Muscle of leg (tissue), 3 donors: ENCODE measurements at regions not wholly inside any gene's neighbourhood (a gene's known extent, or its start where the extent isn't known, plus 50 kb on each side); places are given as distances from the start of the nearest gene placed in this dataset.

ENCODE experiments used
- DNase-seq: peaks from one replicate; pipeline ENCODE4 v3.0.0; 2013
- H3K27ac ChIP-seq: one replicate; pipeline ENCODE4 v1.5.1; 2013; ENCODE audit warnings: mild to moderate bottlenecking, low read length, control low read depth
- H3K27me3 ChIP-seq: one replicate; pipeline ENCODE4 v1.6.1; 2013; ENCODE audit warnings: low read length; ENCODE audit not compliant: control insufficient read depth, insufficient read depth
- H3K36me3 ChIP-seq: one replicate; pipeline ENCODE4 v1.6.1; 2013; ENCODE audit warnings: low read length; ENCODE audit not compliant: control insufficient read depth, insufficient read depth
- H3K4me1 ChIP-seq: one replicate; pipeline ENCODE4 v1.6.1; 2013; ENCODE audit warnings: low read length; ENCODE audit not compliant: control insufficient read depth, insufficient read depth
- H3K4me3 ChIP-seq: one replicate; pipeline ENCODE4 v1.5.1; 2013; ENCODE audit warnings: low read length, control low read depth
- H3K9me3 ChIP-seq: replicated peaks from 2 replicates; pipeline ENCODE4 v1.6.1; 2013; ENCODE audit warnings: low read depth, low read length; ENCODE audit not compliant: control insufficient read depth
- WGBS: methylation state at CpG from one replicate; pipeline ENCODE4 v1.1.5; 2013; ENCODE audit warnings: missing lambda C conversion rate; ENCODE audit not compliant: insufficient coverage; 5-methylcytosine and 5-hydroxymethylcytosine counted together

GRCh38 chrX:35670889-35671288 is 127.3 kb upstream of the MAGEB16 start:
- Histone ChIP-seq H3K27ac (no peak overlapping the region), H3K27me3 (no peaks in the 10 kb centered on the region), H3K4me1 (no peaks in the 10 kb centered on the region), H3K4me3 (no peak overlapping the region), H3K9me3 (no peaks in the 10 kb centered on the region), H3K36me3 (no peaks in the 10 kb centered on the region)
- DNase-seq = no peak
- WGBS = no CpG with 5 or more reads among the region's 5 CpGs

GRCh38 chrX:35675151-35675550 is 123.0 kb upstream of the MAGEB16 start:
- WGBS = no CpG with 5 or more reads among the region's 2 CpGs
- Histone ChIP-seq H3K27ac (no peak overlapping the region), H3K4me1 (no peaks in the 10 kb centered on the region), H3K4me3 (no peak overlapping the region), H3K36me3 (no peaks in the 10 kb centered on the region), H3K27me3 (no peaks in the 10 kb centered on the region), H3K9me3 (no peaks in the 10 kb centered on the region)
- no peak for DNase-seq

GRCh38 chrX:35680940-35681346 is 117.2 kb upstream of the MAGEB16 start:
- peaks cover 2% of the 10 kb centered on the region for H3K27me3 ChIP-seq
- no peaks in the 10 kb centered on the region for H3K36me3 ChIP-seq
- 92% methylated on average over 3 of the region's 3 CpGs for WGBS
- no peak overlapping the region for H3K4me3 ChIP-seq
- H3K27ac ChIP-seq = no peak overlapping the region
- DNase-seq = no peak
- H3K9me3 ChIP-seq = no peaks in the 10 kb centered on the region
- H3K4me1 ChIP-seq = no peaks in the 10 kb centered on the region

GRCh38 chrX:35682476-35682875 is 115.7 kb upstream of the MAGEB16 start:
- H3K4me1 ChIP-seq = no peaks in the 10 kb centered on the region
- WGBS = no CpG with 5 or more reads among the region's 2 CpGs
- peaks cover 6% of the 10 kb centered on the region for H3K27me3 ChIP-seq
- DNase-seq = no peak
- no peak overlapping the region for H3K27ac ChIP-seq
- H3K36me3 ChIP-seq = no peaks in the 10 kb centered on the region
- H3K9me3 ChIP-seq = no peaks in the 10 kb centered on the region
- no peak overlapping the region for H3K4me3 ChIP-seq

DNA sequence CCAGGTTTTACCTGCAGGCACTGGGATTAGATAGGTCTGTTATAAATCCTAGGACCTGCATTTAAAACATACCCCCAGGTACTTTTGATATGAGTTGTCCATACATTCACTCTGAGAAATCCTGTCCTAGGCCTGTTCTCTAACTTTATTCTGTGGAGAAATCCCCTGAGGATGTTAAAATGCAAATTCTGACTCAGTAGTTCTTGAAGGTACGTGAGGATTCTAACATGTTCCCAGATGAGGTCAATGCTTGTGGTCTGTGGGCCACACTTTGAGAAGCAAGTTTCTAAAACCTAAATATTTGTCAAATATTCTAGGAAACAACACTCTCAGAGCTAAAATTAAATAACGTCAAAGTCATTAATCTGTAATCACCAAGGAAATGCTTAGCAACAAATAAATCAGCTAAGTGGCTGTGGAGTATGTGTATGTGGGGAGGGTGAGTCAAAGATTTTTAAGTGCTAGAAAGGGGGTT is 101.3 kb upstream of the MAGEB16 start:
- 33% methylated on average over 1 of the region's 2 CpGs for WGBS
- H3K9me3 ChIP-seq = no peaks in the 10 kb centered on the region
- DNase-seq = no peak
- H3K36me3 ChIP-seq = no peaks in the 10 kb centered on the region
- H3K4me1 ChIP-seq = no peaks in the 10 kb centered on the region
- H3K27me3 ChIP-seq = peaks cover 9% of the 10 kb centered on the region
- H3K27ac ChIP-seq = no peak overlapping the region
- no peak overlapping the region for H3K4me3 ChIP-seq

- no peaks in the 10 kb centered on the region for H3K4me1 ChIP-seq
- peak; percentile 10 for DNase-seq
- 67% methylated on average over 1 of the region's 2 CpGs for WGBS
Observed at GRCh38 chrX:35699642-35700041, 98.5 kb upstream of the MAGEB16 start.

DNA sequence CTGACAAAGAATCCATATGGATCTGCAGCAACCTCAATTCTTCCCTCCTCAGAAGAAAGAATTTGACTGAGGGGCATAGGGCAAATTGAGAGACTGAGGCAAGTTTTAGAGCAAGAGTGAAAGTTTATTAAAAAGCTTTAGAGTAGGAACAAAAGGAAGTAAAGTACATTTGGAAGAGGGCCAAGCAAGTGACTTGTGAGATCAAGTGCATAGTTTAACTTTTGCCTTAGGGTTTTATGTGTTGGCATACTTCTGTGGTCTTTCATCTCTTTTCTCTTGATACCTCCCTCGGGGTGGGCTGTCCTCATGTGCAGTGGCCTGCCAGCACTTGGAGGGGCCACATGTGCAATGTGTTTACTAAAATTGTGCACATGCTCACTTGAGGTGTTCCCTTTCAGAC is 98.0 kb upstream of the MAGEB16 start:
- Histone ChIP-seq H3K4me3 (no peak overlapping the region), H3K9me3 (no peaks in the 10 kb centered on the region), H3K36me3 (no peaks in the 10 kb centered on the region), H3K27me3 (peaks cover 4% of the 10 kb centered on the region), H3K4me1 (no peaks in the 10 kb centered on the region), H3K27ac (no peak overlapping the region)
- WGBS = 80% methylated on average over 1 of the region's 1 CpG
- DNase-seq = no peak

More at GRCh38 chrX:35699642-35700041, 98.5 kb upstream of the MAGEB16 start:
- Histone ChIP-seq H3K27me3 (peaks cover 5% of the 10 kb centered on the region), H3K4me3 (no peak overlapping the region), H3K9me3 (no peaks in the 10 kb centered on the region), H3K27ac (no peak overlapping the region), H3K36me3 (no peaks in the 10 kb centered on the region)

- H3K27me3 ChIP-seq = no peaks in the 10 kb centered on the region
- H3K9me3 ChIP-seq = no peaks in the 10 kb centered on the region
- no peak overlapping the region for H3K27ac ChIP-seq
- H3K4me1 ChIP-seq = no peaks in the 10 kb centered on the region
- H3K36me3 ChIP-seq = no peaks in the 10 kb centered on the region
- no peak for DNase-seq
- H3K4me3 ChIP-seq = no peak overlapping the region
Observed at GRCh38 chrX:35711281-35711680, 86.9 kb upstream of the MAGEB16 start.

DNA sequence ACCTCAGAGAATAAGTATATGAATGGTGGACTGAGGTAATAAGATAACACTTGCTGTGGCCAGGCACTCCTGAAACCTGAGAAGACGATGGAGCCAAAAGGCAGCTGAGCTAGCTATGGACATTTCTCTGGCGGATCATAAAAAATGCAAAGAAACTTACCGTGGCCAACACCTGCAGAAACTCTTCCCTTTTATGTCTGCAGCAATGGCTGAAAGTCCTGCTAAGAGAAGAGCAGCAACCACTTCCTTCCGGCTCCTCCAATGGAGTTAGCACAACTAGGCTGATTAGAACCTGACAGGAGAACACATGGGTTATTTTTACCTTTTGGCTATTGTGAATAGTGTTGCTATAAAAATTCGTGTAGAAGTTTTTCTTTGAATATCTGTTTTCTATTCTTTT is 76.0 kb upstream of the MAGEB16 start:
- Histone ChIP-seq H3K9me3 (no peaks in the 10 kb centered on the region), H3K4me3 (no peak overlapping the region), H3K36me3 (no peaks in the 10 kb centered on the region), H3K27ac (no peak overlapping the region), H3K27me3 (peaks cover 2% of the 10 kb centered on the region), H3K4me1 (no peaks in the 10 kb centered on the region)
- DNase-seq = no peak
- 78% methylated on average over 4 of the region's 5 CpGs for WGBS

DNA sequence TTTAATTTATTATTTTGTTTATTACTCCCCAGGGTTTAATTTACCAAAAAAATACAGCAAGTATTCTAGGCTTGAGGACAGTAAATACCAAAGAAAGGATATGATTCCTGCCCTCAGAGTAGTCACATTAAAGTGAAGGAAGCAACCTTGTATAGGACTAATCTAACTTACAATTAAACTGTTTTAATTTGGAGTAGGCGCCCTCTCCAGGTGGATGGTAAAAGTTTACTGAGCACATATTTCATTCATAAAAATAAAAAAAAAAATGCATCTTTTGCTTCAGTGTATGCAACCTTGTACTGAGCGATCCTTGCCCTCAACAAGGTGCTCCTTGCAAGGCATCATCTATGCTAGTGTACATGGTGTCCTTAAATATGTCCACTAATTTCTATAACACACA is 72.0 kb upstream of the MAGEB16 start:
- DNase-seq = no peak
- WGBS = no CpG with 5 or more reads among the region's 2 CpGs

DNA sequence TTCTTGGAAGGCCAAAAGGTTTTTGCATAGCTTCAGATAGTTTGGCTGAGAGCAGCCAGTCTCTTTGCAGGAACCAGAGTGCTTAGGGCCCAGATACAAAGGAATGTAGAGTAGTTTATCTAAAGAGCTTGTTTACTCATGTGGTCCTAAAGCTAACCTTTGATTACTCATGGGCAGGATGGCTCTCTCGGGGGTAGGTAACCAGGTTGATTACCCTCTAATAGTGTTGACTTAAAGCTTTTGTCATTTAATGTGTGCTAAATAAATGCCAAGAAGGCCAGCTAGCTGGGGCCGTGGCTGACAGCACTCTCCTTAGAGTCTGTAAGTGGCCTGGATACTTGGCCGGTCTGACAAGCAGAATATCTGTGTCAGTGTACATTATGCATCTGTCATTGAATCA is 69.7 kb upstream of the MAGEB16 start:
- Histone ChIP-seq H3K27ac (no peak overlapping the region), H3K27me3 (no peaks in the 10 kb centered on the region), H3K4me3 (no peak overlapping the region), H3K9me3 (no peaks in the 10 kb centered on the region), H3K36me3 (no peaks in the 10 kb centered on the region), H3K4me1 (no peaks in the 10 kb centered on the region)
- no peak for DNase-seq
- 30% methylated on average over 2 of the region's 3 CpGs for WGBS

More for the DNA sequence above, 72.0 kb upstream of the MAGEB16 start:
- H3K4me1 ChIP-seq = no peaks in the 10 kb centered on the region
- H3K9me3 ChIP-seq = no peaks in the 10 kb centered on the region
- no peak overlapping the region for H3K4me3 ChIP-seq
- no peak overlapping the region for H3K27ac ChIP-seq
- H3K27me3 ChIP-seq = peaks cover 2% of the 10 kb centered on the region
- H3K36me3 ChIP-seq = no peaks in the 10 kb centered on the region
